WTC11 (cell line): ENCODE measurements at regions not wholly inside any gene's neighbourhood (a gene's known extent, or its start where the extent isn't known, plus 50 kb on each side); places are given as distances from the start of the nearest gene placed in this dataset.

Experiments used
- CREB1 ChIP-seq: sonication (generic); formaldehyde crosslinking; IDR thresholded peaks from 2 replicates; pipeline ENCODE4 v1.8.0; 2023; ENCODE audit warnings: mild to moderate bottlenecking, missing genetic modification reagents
- KAT7 ChIP-seq: sonication (generic); formaldehyde crosslinking; IDR thresholded peaks from 2 replicates; pipeline ENCODE4 v1.8.1; 2023; ENCODE audit warnings: missing genetic modification reagents, mild to moderate bottlenecking, borderline replicate concordance
- NR3C1 ChIP-seq: sonication (generic); formaldehyde crosslinking; conservative IDR thresholded peaks from 2 replicates; pipeline ENCODE4 v1.8.1; 2023; ENCODE audit warnings: low read depth, mild to moderate bottlenecking, missing genetic modification reagents
- RELA ChIP-seq: sonication (generic); formaldehyde crosslinking; IDR thresholded peaks from 2 replicates; pipeline ENCODE4 v1.8.1; 2022; ENCODE audit warnings: missing genetic modification reagents, mild to moderate bottlenecking, borderline replicate concordance
- SP1 ChIP-seq: sonication (generic); formaldehyde crosslinking; conservative IDR thresholded peaks from 2 replicates; pipeline ENCODE4 v1.8.1; 2022; ENCODE audit warnings: missing genetic modification reagents
- TEAD4 ChIP-seq: sonication (generic); formaldehyde crosslinking; IDR thresholded peaks from 2 replicates; pipeline ENCODE4 v1.8.0; 2022; ENCODE audit warnings: mild to moderate bottlenecking, missing genetic modification reagents
- ZBTB21 ChIP-seq: sonication (generic); formaldehyde crosslinking; IDR thresholded peaks from 2 replicates; pipeline ENCODE4 v1.8.1; 2023; ENCODE audit warnings: mild to moderate bottlenecking, missing genetic modification reagents, borderline replicate concordance
- ZNF423 ChIP-seq: fragments of 250-450 bp; sonication (Bioruptor Pico); IDR thresholded peaks from 2 replicates; pipeline ENCODE4 v2.1.2; 2022; ENCODE audit warnings: mild to moderate bottlenecking, moderate library complexity
- TF ChIP-seq, protein P1 (sequence below): fragments of 200-600 bp; IDR thresholded peaks from 2 replicates; pipeline ENCODE4 v1.8.0; 2022; ENCODE audit warnings: antibody characterized with exemption
- TF ChIP-seq, protein P2 (sequence below): sonication (generic); formaldehyde crosslinking; IDR thresholded peaks from 2 replicates; pipeline ENCODE4 v1.8.1; 2023; ENCODE audit warnings: mild to moderate bottlenecking, moderate library complexity, missing genetic modification reagents
- TF ChIP-seq, protein P3 (sequence below): sonication (generic); formaldehyde crosslinking; IDR thresholded peaks from 2 replicates; pipeline ENCODE4 v1.8.1; 2023; ENCODE audit warnings: mild to moderate bottlenecking, missing genetic modification reagents, moderate library complexity
- TF ChIP-seq, protein P4 (sequence below): sonication (generic); formaldehyde crosslinking; IDR thresholded peaks from 2 replicates; pipeline ENCODE4 v1.8.0; 2023; ENCODE audit warnings: mild to moderate bottlenecking, missing genetic modification reagents
- TF ChIP-seq, protein P5 (sequence below): sonication (generic); formaldehyde crosslinking; conservative IDR thresholded peaks from 2 replicates; pipeline ENCODE4 v1.8.1; 2022; ENCODE audit warnings: mild to moderate bottlenecking, missing genetic modification reagents

DNA sequence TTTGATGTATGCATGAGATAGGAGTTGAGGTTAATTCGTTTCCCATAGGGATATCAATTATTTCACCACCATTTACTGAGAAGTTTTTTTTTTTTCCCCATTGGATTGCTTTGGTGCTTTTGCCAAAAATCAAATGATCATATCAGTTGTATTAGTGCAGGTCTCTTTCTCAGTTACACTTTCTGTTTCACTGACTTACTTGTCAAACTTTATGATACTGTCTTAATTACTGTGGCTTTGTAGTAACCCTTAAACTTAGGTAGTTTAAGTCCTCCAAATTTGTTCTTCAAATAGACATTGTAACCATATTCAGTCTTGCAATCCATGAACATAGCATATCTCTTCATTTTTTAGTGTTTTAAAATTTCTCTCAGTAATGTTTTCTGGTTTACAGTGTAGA, 259.9 kb upstream of the SLCO3A1 start:
- TF ChIP-seq, protein P1, sequence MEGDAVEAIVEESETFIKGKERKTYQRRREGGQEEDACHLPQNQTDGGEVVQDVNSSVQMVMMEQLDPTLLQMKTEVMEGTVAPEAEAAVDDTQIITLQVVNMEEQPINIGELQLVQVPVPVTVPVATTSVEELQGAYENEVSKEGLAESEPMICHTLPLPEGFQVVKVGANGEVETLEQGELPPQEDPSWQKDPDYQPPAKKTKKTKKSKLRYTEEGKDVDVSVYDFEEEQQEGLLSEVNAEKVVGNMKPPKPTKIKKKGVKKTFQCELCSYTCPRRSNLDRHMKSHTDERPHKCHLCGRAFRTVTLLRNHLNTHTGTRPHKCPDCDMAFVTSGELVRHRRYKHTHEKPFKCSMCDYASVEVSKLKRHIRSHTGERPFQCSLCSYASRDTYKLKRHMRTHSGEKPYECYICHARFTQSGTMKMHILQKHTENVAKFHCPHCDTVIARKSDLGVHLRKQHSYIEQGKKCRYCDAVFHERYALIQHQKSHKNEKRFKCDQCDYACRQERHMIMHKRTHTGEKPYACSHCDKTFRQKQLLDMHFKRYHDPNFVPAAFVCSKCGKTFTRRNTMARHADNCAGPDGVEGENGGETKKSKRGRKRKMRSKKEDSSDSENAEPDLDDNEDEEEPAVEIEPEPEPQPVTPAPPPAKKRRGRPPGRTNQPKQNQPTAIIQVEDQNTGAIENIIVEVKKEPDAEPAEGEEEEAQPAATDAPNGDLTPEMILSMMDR = no peak
- TF ChIP-seq, protein P2, sequence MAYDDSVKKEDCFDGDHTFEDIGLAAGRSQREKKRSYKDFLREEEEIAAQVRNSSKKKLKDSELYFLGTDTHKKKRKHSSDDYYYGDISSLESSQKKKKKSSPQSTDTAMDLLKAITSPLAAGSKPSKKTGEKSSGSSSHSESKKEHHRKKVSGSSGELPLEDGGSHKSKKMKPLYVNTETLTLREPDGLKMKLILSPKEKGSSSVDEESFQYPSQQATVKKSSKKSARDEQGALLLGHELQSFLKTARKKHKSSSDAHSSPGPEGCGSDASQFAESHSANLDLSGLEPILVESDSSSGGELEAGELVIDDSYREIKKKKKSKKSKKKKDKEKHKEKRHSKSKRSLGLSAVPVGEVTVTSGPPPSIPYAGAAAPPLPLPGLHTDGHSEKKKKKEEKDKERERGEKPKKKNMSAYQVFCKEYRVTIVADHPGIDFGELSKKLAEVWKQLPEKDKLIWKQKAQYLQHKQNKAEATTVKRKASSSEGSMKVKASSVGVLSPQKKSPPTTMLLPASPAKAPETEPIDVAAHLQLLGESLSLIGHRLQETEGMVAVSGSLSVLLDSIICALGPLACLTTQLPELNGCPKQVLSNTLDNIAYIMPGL (CRISPR knock-in tag) = no peak
- TF ChIP-seq RELA (CRISPR knock-in tag) (no peak), CREB1 (CRISPR knock-in tag) (no peak), TEAD4 (CRISPR knock-in tag) (no peak), ZNF423 (CRISPR knock-in tag) (no peak), KAT7 (no peak), ZBTB21 (CRISPR knock-in tag) (no peak), NR3C1 (no peak), SP1 (no peak)
- TF ChIP-seq, protein P3, sequence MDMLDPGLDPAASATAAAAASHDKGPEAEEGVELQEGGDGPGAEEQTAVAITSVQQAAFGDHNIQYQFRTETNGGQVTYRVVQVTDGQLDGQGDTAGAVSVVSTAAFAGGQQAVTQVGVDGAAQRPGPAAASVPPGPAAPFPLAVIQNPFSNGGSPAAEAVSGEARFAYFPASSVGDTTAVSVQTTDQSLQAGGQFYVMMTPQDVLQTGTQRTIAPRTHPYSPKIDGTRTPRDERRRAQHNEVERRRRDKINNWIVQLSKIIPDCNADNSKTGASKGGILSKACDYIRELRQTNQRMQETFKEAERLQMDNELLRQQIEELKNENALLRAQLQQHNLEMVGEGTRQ (CRISPR knock-in tag) = no peak
- TF ChIP-seq, protein P4, sequence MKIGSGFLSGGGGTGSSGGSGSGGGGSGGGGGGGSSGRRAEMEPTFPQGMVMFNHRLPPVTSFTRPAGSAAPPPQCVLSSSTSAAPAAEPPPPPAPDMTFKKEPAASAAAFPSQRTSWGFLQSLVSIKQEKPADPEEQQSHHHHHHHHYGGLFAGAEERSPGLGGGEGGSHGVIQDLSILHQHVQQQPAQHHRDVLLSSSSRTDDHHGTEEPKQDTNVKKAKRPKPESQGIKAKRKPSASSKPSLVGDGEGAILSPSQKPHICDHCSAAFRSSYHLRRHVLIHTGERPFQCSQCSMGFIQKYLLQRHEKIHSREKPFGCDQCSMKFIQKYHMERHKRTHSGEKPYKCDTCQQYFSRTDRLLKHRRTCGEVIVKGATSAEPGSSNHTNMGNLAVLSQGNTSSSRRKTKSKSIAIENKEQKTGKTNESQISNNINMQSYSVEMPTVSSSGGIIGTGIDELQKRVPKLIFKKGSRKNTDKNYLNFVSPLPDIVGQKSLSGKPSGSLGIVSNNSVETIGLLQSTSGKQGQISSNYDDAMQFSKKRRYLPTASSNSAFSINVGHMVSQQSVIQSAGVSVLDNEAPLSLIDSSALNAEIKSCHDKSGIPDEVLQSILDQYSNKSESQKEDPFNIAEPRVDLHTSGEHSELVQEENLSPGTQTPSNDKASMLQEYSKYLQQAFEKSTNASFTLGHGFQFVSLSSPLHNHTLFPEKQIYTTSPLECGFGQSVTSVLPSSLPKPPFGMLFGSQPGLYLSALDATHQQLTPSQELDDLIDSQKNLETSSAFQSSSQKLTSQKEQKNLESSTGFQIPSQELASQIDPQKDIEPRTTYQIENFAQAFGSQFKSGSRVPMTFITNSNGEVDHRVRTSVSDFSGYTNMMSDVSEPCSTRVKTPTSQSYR (CRISPR knock-in tag) = no peak
- TF ChIP-seq, protein P5, sequence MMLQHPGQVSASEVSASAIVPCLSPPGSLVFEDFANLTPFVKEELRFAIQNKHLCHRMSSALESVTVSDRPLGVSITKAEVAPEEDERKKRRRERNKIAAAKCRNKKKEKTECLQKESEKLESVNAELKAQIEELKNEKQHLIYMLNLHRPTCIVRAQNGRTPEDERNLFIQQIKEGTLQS (CRISPR knock-in tag) = no peak
